ENCODE measurements at regions not wholly inside any gene's neighbourhood (a gene's known extent, or its start where the extent isn't known, plus 50 kb on each side); places are given as distances from the start of the nearest gene placed in this dataset.

- no peak for TF ChIP-seq EZH2 (IDR thresholded peaks at IDR 0.05; ENCODE audit: borderline replicate concordance, low read depth, low read length, severe bottlenecking)
- no peak for TF ChIP-seq GATA2 (IDR thresholded peaks at IDR 0.05; ENCODE audit: insufficient read depth, insufficient read length, low read depth, low read length)
- TF ChIP-seq FOS (IDR thresholded peaks at IDR 0.05; ENCODE audit: borderline replicate concordance, insufficient read depth, low read length), result no peak
- TF ChIP-seq MYC (IDR thresholded peaks at IDR 0.05; ENCODE audit: low read depth, low read length), result no peak
- no peak for TF ChIP-seq POLR2AphosphoS5 (IDR thresholded peaks at IDR 0.05; ENCODE audit: insufficient read depth, low read depth, low read length)
- TF ChIP-seq MAX (IDR thresholded peaks at IDR 0.05; ENCODE audit: insufficient read depth, insufficient read length), result no peak
- TF ChIP-seq JUN (IDR thresholded peaks at IDR 0.05; ENCODE audit: borderline replicate concordance, insufficient read depth, insufficient read length, low read depth), result no peak
- dilution Hi-C loops (cut with MboI; ENCODE audit: extremely low pct_ligation_motif_present, low sequenced_read_pairs), result no loop called here
- FAIRE-seq (no peak), DNase-seq (ENCODE audit: low read depth, low spot score) (no peak)
- Histone ChIP-seq H3K4me1 (ENCODE audit: control insufficient read depth, extremely low read depth, insufficient read depth, low read length) (no peaks in the 10 kb centered on the region), H3K9ac (replicated peaks; ENCODE audit: extremely low read depth, insufficient read depth, low read length) (no peak overlapping the region), H3K9me1 (replicated peaks; ENCODE audit: control insufficient read depth, extremely low read depth, insufficient read depth, low read length) (no peaks in the 10 kb centered on the region), H3K4me2 (ENCODE audit: insufficient read depth, low read length) (no peak overlapping the region), H3K4me3 (replicated peaks in 1 of 3; ENCODE audit: insufficient read depth in 1 of 3, low read depth in 1 of 3, low read length in 3 of 3) (no peak overlapping the region), H2AFZ (ENCODE audit: low read depth, low read length) (no peak overlapping the region), H3K27ac (ENCODE audit: insufficient read depth, low read depth, low read length) (no peak overlapping the region), H4K20me1 (replicated peaks; ENCODE audit: control insufficient read depth, extremely low read depth, insufficient read depth, low read length) (no peaks in the 10 kb centered on the region), H3K79me2 (ENCODE audit: control insufficient read depth, insufficient read depth, low read length) (no peaks in the 10 kb centered on the region), H3K36me3 (ENCODE audit: control insufficient read depth in 2 of 2, extremely low read depth in 1 of 2, insufficient read depth in 2 of 2, low read length in 2 of 2) (no peaks in the 10 kb centered on the region), H3K9me3 (replicated peaks; ENCODE audit: control insufficient read depth, insufficient read depth, low read length) (peaks cover 12% of the 10 kb centered on the region), H3K27me3 (ENCODE audit: control insufficient read depth in 2 of 2, insufficient read depth in 2 of 2, low read length in 2 of 2) (no peaks in the 10 kb centered on the region)
- BruUV-seq (replicated peaks), result no TSS peak
- ChIA-PET CTCF (no interaction called here), POLR2A (no interaction called here)
- intact Hi-C loops (cut with micrococcal nuclease), result no loop called here
Observed at GRCh38 chr12:126798449-126798848, 1468.5 kb upstream of the TMEM132C start.

GRCh38 chr12:126807312-126807865 lies 1459.6 kb upstream of the TMEM132C start:
- POLR2A ChIA-PET, result no interaction called here
- no peaks in the 10 kb centered on the region for H3K79me2 ChIP-seq (ENCODE audit: control insufficient read depth, insufficient read depth, low read length)
- no TSS peak for BruUV-seq (replicated peaks)
- H3K4me1 ChIP-seq (ENCODE audit: control insufficient read depth, extremely low read depth, insufficient read depth, low read length), result no peaks in the 10 kb centered on the region
- H3K9me3 ChIP-seq (replicated peaks; ENCODE audit: control insufficient read depth, insufficient read depth, low read length), result no peaks in the 10 kb centered on the region
- intact Hi-C loops (cut with micrococcal nuclease), result no loop called here
- no peak overlapping the region for H3K27ac ChIP-seq (ENCODE audit: insufficient read depth, low read depth, low read length)
- TF ChIP-seq, protein P1, sequence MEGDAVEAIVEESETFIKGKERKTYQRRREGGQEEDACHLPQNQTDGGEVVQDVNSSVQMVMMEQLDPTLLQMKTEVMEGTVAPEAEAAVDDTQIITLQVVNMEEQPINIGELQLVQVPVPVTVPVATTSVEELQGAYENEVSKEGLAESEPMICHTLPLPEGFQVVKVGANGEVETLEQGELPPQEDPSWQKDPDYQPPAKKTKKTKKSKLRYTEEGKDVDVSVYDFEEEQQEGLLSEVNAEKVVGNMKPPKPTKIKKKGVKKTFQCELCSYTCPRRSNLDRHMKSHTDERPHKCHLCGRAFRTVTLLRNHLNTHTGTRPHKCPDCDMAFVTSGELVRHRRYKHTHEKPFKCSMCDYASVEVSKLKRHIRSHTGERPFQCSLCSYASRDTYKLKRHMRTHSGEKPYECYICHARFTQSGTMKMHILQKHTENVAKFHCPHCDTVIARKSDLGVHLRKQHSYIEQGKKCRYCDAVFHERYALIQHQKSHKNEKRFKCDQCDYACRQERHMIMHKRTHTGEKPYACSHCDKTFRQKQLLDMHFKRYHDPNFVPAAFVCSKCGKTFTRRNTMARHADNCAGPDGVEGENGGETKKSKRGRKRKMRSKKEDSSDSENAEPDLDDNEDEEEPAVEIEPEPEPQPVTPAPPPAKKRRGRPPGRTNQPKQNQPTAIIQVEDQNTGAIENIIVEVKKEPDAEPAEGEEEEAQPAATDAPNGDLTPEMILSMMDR (IDR thresholded peaks at IDR 0.05; ENCODE audit: extremely low read depth in 1 of 2, insufficient read depth in 1 of 2, low read depth in 1 of 2, low read length in 2 of 2), result no peak
- no peak overlapping the region for H3K4me3 ChIP-seq (replicated peaks in 1 of 3; ENCODE audit: insufficient read depth in 1 of 3, low read depth in 1 of 3, low read length in 3 of 3)
- CTCF ChIA-PET, result no interaction called here
- no peaks in the 10 kb centered on the region for H3K36me3 ChIP-seq (ENCODE audit: control insufficient read depth in 2 of 2, extremely low read depth in 1 of 2, insufficient read depth in 2 of 2, low read length in 2 of 2)
- no peak for FAIRE-seq
- H3K9ac ChIP-seq (replicated peaks; ENCODE audit: extremely low read depth, insufficient read depth, low read length), result no peak overlapping the region
- no peaks in the 10 kb centered on the region for H3K9me1 ChIP-seq (replicated peaks; ENCODE audit: control insufficient read depth, extremely low read depth, insufficient read depth, low read length)
- no peak for DNase-seq (ENCODE audit: low read depth, low spot score)
- dilution Hi-C loops (cut with MboI; ENCODE audit: extremely low pct_ligation_motif_present, low sequenced_read_pairs), result no loop called here
- no peaks in the 10 kb centered on the region for H3K27me3 ChIP-seq (ENCODE audit: control insufficient read depth in 2 of 2, insufficient read depth in 2 of 2, low read length in 2 of 2)
- no peak overlapping the region for H3K4me2 ChIP-seq (ENCODE audit: insufficient read depth, low read length)
- no peaks in the 10 kb centered on the region for H4K20me1 ChIP-seq (replicated peaks; ENCODE audit: control insufficient read depth, extremely low read depth, insufficient read depth, low read length)
- no peak overlapping the region for H2AFZ ChIP-seq (ENCODE audit: low read depth, low read length)

Data from endothelial cell of umbilical vein (primary cell).